HCT116 (cell line): ENCODE measurements at regions not wholly inside any gene's neighbourhood (a gene's known extent, or its start where the extent isn't known, plus 50 kb on each side); places are given as distances from the start of the nearest gene placed in this dataset.
"Not testable (repeated sequence)": the region's sequence is repeated elsewhere in the genome, so short reads cannot be mapped to it uniquely, and the experiment has no call there.

Experiments used
- ATAC-seq: fragments of 200-7000 bp; cut with Tn5 transposase; 2 replicates; pipeline ENCODE4 v1.9.1; 2020; ENCODE audit warnings: mild to moderate bottlenecking, moderate library complexity
- BruUV-seq: library from RNA; stranded (reverse); fragments of 400-500 nt; replicated peaks from 2 replicates; lab custom pipeline; 2021; lab: Mats Ljungman, UMichigan
- CTCF ChIA-PET: fragments of 300-600 bp; sonication (Branson Sonifier 250); formaldehyde crosslinking; loops from one replicate; lab custom pipeline; 2021; ENCODE audit warnings: antibody characterized with exemption; lab: Charles Lee
- POLR2A ChIA-PET: fragments of 300-600, 350-600 bp; sonication (Branson Sonifier 250); formaldehyde crosslinking; loops from one replicate; lab custom pipeline; 2021; ENCODE audit warnings: antibody characterized with exemption; lab: Charles Lee
- RAD21 ChIA-PET, 2 experiments: fragments of 300-600 bp; sonication (Branson Sonifier 250); formaldehyde crosslinking; loops; one replicate each; lab custom pipeline; 2023; ENCODE audit warnings: low total read pairs in 2 of 2; ENCODE audit not compliant: uncharacterized antibody in 2 of 2, unreplicated experiment in 2 of 2, low non-redundant PET in 1 of 2; lab: Charles Lee
- DNase-seq: peaks from one replicate; pipeline ENCODE4 v3.0.0-alpha.2; 2010; ENCODE audit warnings: low read depth, low spot score
- H2AFZ ChIP-seq: fragments of 200-600 bp; shearing (Covaris generic), sonication (generic); 2 replicates; pipeline ENCODE4 v1.6.1; 2017; ENCODE audit warnings: low read depth, mixed run types, mixed read lengths, antibody characterized with exemption, low read length; ENCODE audit not compliant: poor library complexity, severe bottlenecking
- H3K27ac ChIP-seq: 2 replicates; pipeline ENCODE4 v1.5.1; 2012; ENCODE audit warnings: low read depth, low read length
- H3K27me3 ChIP-seq: fragments of 200-600 bp; sonication (generic); 2 replicates; pipeline ENCODE4 v1.6.1; 2016; ENCODE audit warnings: mixed run types, low read length, mixed read lengths; ENCODE audit not compliant: insufficient read depth
- H3K36me3 ChIP-seq, 2 experiments: fragments of 200-500 bp in 1 of 2; fragments of 200-600 bp in 1 of 2; sonication (Bioruptor generic) in 1 of 2; sonication (generic) in 1 of 2; 2 replicates each; pipeline versions ENCODE4 v1.5.1 to v1.6.1; 2014 to 2016; ENCODE audit warnings: low read length in 2 of 2, inconsistent platforms in 1 of 2, mixed read lengths in 1 of 2, mixed run types in 1 of 2; ENCODE audit not compliant: insufficient read depth in 2 of 2, control insufficient read depth in 1 of 2
- H3K4me1 ChIP-seq, 2 experiments: fragments of 200-600 bp in 1 of 2; sonication (generic) in 1 of 2; 2 replicates each; pipeline versions ENCODE4 v1.5.1 to v1.6.1; 2012 to 2017; ENCODE audit warnings: low read length in 2 of 2, inconsistent platforms in 1 of 2, mild to moderate bottlenecking in 1 of 2, mixed read lengths in 1 of 2, mixed run types in 1 of 2, moderate library complexity in 1 of 2; ENCODE audit not compliant: insufficient read depth in 2 of 2, control insufficient read depth in 1 of 2
- H3K4me2 ChIP-seq: fragments of 200-600 bp; sonication (generic); 2 replicates; pipeline ENCODE4 v1.6.1; 2017; ENCODE audit warnings: mixed run types, low read length, mixed read lengths
- H3K4me3 ChIP-seq, 2 experiments: fragments of 200-600 bp in 1 of 2; sonication (generic) in 1 of 2; replicated peaks in 1 of 2; 2 replicates each; pipeline ENCODE4 v1.5.1; 2011 to 2016; ENCODE audit warnings: low read length in 2 of 2, control low read depth in 1 of 2, low read depth in 1 of 2, mild to moderate bottlenecking in 1 of 2, mixed read lengths in 1 of 2, mixed run types in 1 of 2
- H3K79me2 ChIP-seq: fragments of 200-600 bp; sonication (generic); 2 replicates; pipeline ENCODE4 v1.6.1; 2017; ENCODE audit warnings: mild to moderate bottlenecking, mixed run types, low read length, moderate library complexity, mixed read lengths; ENCODE audit not compliant: insufficient read depth
- H3K9ac ChIP-seq: fragments of 200-600 bp; sonication (generic); 2 replicates; pipeline ENCODE4 v1.6.1; 2016; ENCODE audit warnings: low read length, mixed read lengths
- H3K9me2 ChIP-seq: fragments of 200-600 bp; sonication (generic), shearing (Covaris generic); 2 replicates; pipeline ENCODE4 v1.6.1; 2017; ENCODE audit warnings: mixed run types, mild to moderate bottlenecking, moderate library complexity; ENCODE audit not compliant: insufficient read depth
- H3K9me3 ChIP-seq, 2 experiments: fragments of 200-500 bp in 1 of 2; fragments of 200-600 bp in 1 of 2; sonication (Bioruptor generic) in 1 of 2; sonication (generic) in 1 of 2; 2 replicates each; pipeline ENCODE4 v1.6.1; 2014 to 2017; ENCODE audit warnings: low read length in 2 of 2, mixed read lengths in 2 of 2, inconsistent platforms in 1 of 2, low read depth in 1 of 2, mild to moderate bottlenecking in 1 of 2, mixed run types in 1 of 2, moderate library complexity in 1 of 2; ENCODE audit not compliant: control insufficient read depth in 1 of 2, insufficient read depth in 1 of 2
- H4K20me1 ChIP-seq: fragments of 200-600 bp; sonication (generic), shearing (Covaris generic); 2 replicates; pipeline ENCODE4 v1.6.1; 2017; ENCODE audit warnings: mixed run types, mild to moderate bottlenecking, moderate library complexity; ENCODE audit not compliant: insufficient read depth
- CBX3 ChIP-seq: IDR thresholded peaks from 2 replicates; pipeline ENCODE4 v1.6.1; 2012; ENCODE audit warnings: low read depth
- CEBPB ChIP-seq: IDR thresholded peaks from 2 replicates; pipeline ENCODE4 v1.6.1; 2012; ENCODE audit warnings: low read depth
- EGR1 ChIP-seq: IDR thresholded peaks from 2 replicates; pipeline ENCODE4 v1.6.1; 2012; ENCODE audit warnings: low read depth
- ELF1 ChIP-seq: IDR thresholded peaks from 2 replicates; pipeline ENCODE4 v1.6.1; 2012; ENCODE audit warnings: low read depth, borderline replicate concordance
- EZH2 ChIP-seq: fragments of 200-600 bp; sonication (generic); IDR thresholded peaks from 2 replicates; pipeline ENCODE4 v1.6.1; 2017; ENCODE audit warnings: antibody characterized with exemption, mixed run types
- EZH2phosphoT487 ChIP-seq: fragments of 200-600 bp; IDR thresholded peaks from 2 replicates; pipeline ENCODE4 v1.6.1; 2018; ENCODE audit warnings: antibody characterized with exemption, borderline replicate concordance
- FOSL1 ChIP-seq: IDR thresholded peaks from 2 replicates; pipeline ENCODE4 v1.6.1; 2012; ENCODE audit warnings: low read depth
- JUND ChIP-seq: IDR thresholded peaks from 2 replicates; pipeline ENCODE4 v1.6.1; 2012
- MAX ChIP-seq: IDR thresholded peaks from 2 replicates; pipeline ENCODE4 v1.6.1; 2012
- POLR2A ChIP-seq: IDR thresholded peaks from 2 replicates; pipeline ENCODE4 v1.7.0; 2011; ENCODE audit warnings: borderline replicate concordance; ENCODE audit not compliant: insufficient read depth, insufficient read length; ENCODE audit errors: extremely low read depth
- RAD21 ChIP-seq: IDR thresholded peaks from 2 replicates; pipeline ENCODE4 v1.6.1; 2012; ENCODE audit warnings: low read depth, mild to moderate bottlenecking
- SIN3A ChIP-seq: IDR thresholded peaks from 2 replicates; pipeline ENCODE4 v1.6.1; 2012; ENCODE audit warnings: low read depth
- TCF7L2 ChIP-seq: IDR thresholded peaks from 2 replicates; pipeline ENCODE4 v1.7.0; 2011; ENCODE audit warnings: borderline replicate concordance, inconsistent platforms; ENCODE audit not compliant: insufficient read depth, insufficient read length; ENCODE audit errors: extremely low read depth
- YY1 ChIP-seq: IDR thresholded peaks from 2 replicates; pipeline ENCODE4 v1.6.1; 2011; ENCODE audit warnings: low read length, low read depth, moderate library complexity, mild to moderate bottlenecking; ENCODE audit not compliant: insufficient replicate concordance; ENCODE audit errors: extremely low read depth
- ZBTB33 ChIP-seq: IDR thresholded peaks from 2 replicates; pipeline ENCODE4 v1.6.1; 2011; ENCODE audit warnings: mild to moderate bottlenecking, low read length, moderate library complexity; ENCODE audit not compliant: insufficient replicate concordance; ENCODE audit errors: extremely low read depth
- ZFX ChIP-seq: fragments of 450-650 bp; IDR thresholded peaks from 2 replicates; pipeline ENCODE4 v1.6.1; 2017
- ZNF274 ChIP-seq: fragments of 200-500 bp; sonication (Bioruptor generic); IDR thresholded peaks from 2 replicates; pipeline ENCODE4 v1.6.1; 2014; ENCODE audit warnings: mild to moderate bottlenecking, low read depth, low read length, inconsistent platforms
- intact Hi-C: fragments of 100-400 bp; cut with micrococcal nuclease; formaldehyde crosslinking; loops from 2 replicates; pipeline ENCODE4 v1.10.0; 2022
- TF ChIP-seq, protein P1 (sequence below): IDR thresholded peaks from 2 replicates; pipeline ENCODE4 v1.6.1; 2012; ENCODE audit warnings: low read depth

GRCh38 chr21:27769763-27770162, 802.9 kb upstream of the ADAMTS5 start:
- H3K9ac ChIP-seq = no peak overlapping the region
- no TSS peak for BruUV-seq
- ChIA-PET CTCF (no interaction called here), POLR2A (no interaction called here), RAD21 (no interaction called here)
- no peak for ATAC-seq
- H3K27me3 ChIP-seq = no peaks in the 10 kb centered on the region
- H3K4me3 ChIP-seq = no peak overlapping the region
- intact Hi-C loops = no loop called here
- no peak overlapping the region for H3K4me2 ChIP-seq
- no peaks in the 10 kb centered on the region for H3K9me2 ChIP-seq
- TF ChIP-seq EZH2 (no peak), FOSL1 (no peak), ZFX (no peak), CEBPB (no peak), EZH2phosphoT487 (no peak), ZNF274 (no peak), ZBTB33 (no peak), MAX (no peak), ELF1 (no peak), CBX3 (no peak), TCF7L2 (no peak), RAD21 (no peak), SIN3A (no peak), EGR1 (no peak), YY1 (no peak), JUND (no peak), POLR2A (no peak)
- TF ChIP-seq, protein P1, sequence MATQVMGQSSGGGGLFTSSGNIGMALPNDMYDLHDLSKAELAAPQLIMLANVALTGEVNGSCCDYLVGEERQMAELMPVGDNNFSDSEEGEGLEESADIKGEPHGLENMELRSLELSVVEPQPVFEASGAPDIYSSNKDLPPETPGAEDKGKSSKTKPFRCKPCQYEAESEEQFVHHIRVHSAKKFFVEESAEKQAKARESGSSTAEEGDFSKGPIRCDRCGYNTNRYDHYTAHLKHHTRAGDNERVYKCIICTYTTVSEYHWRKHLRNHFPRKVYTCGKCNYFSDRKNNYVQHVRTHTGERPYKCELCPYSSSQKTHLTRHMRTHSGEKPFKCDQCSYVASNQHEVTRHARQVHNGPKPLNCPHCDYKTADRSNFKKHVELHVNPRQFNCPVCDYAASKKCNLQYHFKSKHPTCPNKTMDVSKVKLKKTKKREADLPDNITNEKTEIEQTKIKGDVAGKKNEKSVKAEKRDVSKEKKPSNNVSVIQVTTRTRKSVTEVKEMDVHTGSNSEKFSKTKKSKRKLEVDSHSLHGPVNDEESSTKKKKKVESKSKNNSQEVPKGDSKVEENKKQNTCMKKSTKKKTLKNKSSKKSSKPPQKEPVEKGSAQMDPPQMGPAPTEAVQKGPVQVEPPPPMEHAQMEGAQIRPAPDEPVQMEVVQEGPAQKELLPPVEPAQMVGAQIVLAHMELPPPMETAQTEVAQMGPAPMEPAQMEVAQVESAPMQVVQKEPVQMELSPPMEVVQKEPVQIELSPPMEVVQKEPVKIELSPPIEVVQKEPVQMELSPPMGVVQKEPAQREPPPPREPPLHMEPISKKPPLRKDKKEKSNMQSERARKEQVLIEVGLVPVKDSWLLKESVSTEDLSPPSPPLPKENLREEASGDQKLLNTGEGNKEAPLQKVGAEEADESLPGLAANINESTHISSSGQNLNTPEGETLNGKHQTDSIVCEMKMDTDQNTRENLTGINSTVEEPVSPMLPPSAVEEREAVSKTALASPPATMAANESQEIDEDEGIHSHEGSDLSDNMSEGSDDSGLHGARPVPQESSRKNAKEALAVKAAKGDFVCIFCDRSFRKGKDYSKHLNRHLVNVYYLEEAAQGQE = no peak
- no peaks in the 10 kb centered on the region for H3K79me2 ChIP-seq
- no peak for DNase-seq
- H3K27ac ChIP-seq = no peak overlapping the region
- H4K20me1 ChIP-seq = no peaks in the 10 kb centered on the region
- H3K9me3 ChIP-seq = peaks cover 22 to 42% of the 10 kb centered on the region in 2 experiments; a peak in 3 of 4 replicates
- H3K4me1 ChIP-seq = no peaks in the 10 kb centered on the region
- no peak overlapping the region for H2AFZ ChIP-seq
- no peaks in the 10 kb centered on the region for H3K36me3 ChIP-seq

GRCh38 chr21:27768046-27768637, 801.3 kb upstream of the ADAMTS5 start:
- peaks cover 18 to 47% of the 10 kb centered on the region in 2 experiments; a peak in 3 of 4 replicates for H3K9me3 ChIP-seq
- H3K79me2 ChIP-seq, DNase-seq, H3K9ac ChIP-seq, H4K20me1 ChIP-seq, BruUV-seq, RAD21 ChIA-PET, H3K27me3 ChIP-seq, intact Hi-C loops, H3K36me3 ChIP-seq, H3K4me2 ChIP-seq, ATAC-seq, CTCF ChIA-PET, H3K4me1 ChIP-seq, H3K27ac ChIP-seq, POLR2A ChIA-PET, H2AFZ ChIP-seq, H3K4me3 ChIP-seq, H3K9me2 ChIP-seq: not testable (repeated sequence)
